Panc1 (cell line): ENCODE measurements at regions not wholly inside any gene's neighbourhood (a gene's known extent, or its start where the extent isn't known, plus 50 kb on each side); places are given as distances from the start of the nearest gene placed in this dataset.

ENCODE experiments used
- ATAC-seq: fragments of 200-7000 bp; cut with Tn5 transposase; 2 replicates; pipeline ENCODE4 v1.9.1; 2020; ENCODE audit warnings: mild to moderate bottlenecking, moderate library complexity
- BruUV-seq: library from RNA; stranded (reverse); fragments of 400-500 nt; replicated peaks from 2 replicates; lab custom pipeline; 2021; lab: Mats Ljungman, UMichigan
- CTCF ChIA-PET: fragments of 300-600 bp; sonication (Branson Sonifier 250); formaldehyde crosslinking; loops from one replicate; lab custom pipeline; 2022; ENCODE audit warnings: antibody characterized with exemption; lab: Charles Lee
- POLR2A ChIA-PET: fragments of 300-600 bp; sonication (Branson Sonifier 250); formaldehyde crosslinking; loops from one replicate; lab custom pipeline; 2022; ENCODE audit warnings: antibody characterized with exemption; lab: Charles Lee
- DNase-seq: peaks from one replicate; pipeline ENCODE4 v3.0.0-alpha.2; 2010; ENCODE audit warnings: low read depth, low spot score
- H3K27ac ChIP-seq: 2 replicates; pipeline ENCODE4 v1.5.1; 2011; ENCODE audit warnings: mild to moderate bottlenecking, low read length, inconsistent platforms
- H3K27me3 ChIP-seq: fragments of 200-500 bp; sonication (Bioruptor generic); 2 replicates; pipeline ENCODE4 v1.6.0; 2014; ENCODE audit warnings: low read length, inconsistent platforms; ENCODE audit not compliant: control insufficient read depth, insufficient read depth
- H3K36me3 ChIP-seq: fragments of 200-500 bp; sonication (Bioruptor generic); 2 replicates; pipeline ENCODE4 v1.5.1; 2014; ENCODE audit warnings: inconsistent platforms, mild to moderate bottlenecking, low read length, moderate library complexity; ENCODE audit not compliant: control insufficient read depth, insufficient read depth
- H3K4me1 ChIP-seq: 2 replicates; pipeline ENCODE4 v1.5.1; 2011; ENCODE audit warnings: inconsistent platforms, mild to moderate bottlenecking, low read length, moderate library complexity; ENCODE audit not compliant: control insufficient read depth, insufficient read depth
- H3K4me3 ChIP-seq, 2 experiments: 2 replicates each; pipeline ENCODE4 v1.5.1; 2011 to 2012; ENCODE audit warnings: low read depth in 2 of 2, low read length in 2 of 2, mild to moderate bottlenecking in 2 of 2, inconsistent platforms in 1 of 2, moderate library complexity in 1 of 2
- H3K9me3 ChIP-seq: fragments of 200-500 bp; sonication (Bioruptor generic); 2 replicates; pipeline ENCODE4 v1.5.1; 2014; ENCODE audit warnings: low read depth, mild to moderate bottlenecking, inconsistent platforms, low read length, moderate library complexity; ENCODE audit not compliant: control insufficient read depth, insufficient read depth
- POLR2AphosphoS5 ChIP-seq: IDR thresholded peaks from 2 replicates; pipeline ENCODE4 v1.6.1; 2012; ENCODE audit warnings: mild to moderate bottlenecking, low read depth, low read length, moderate library complexity
- SIN3A ChIP-seq: IDR thresholded peaks from 2 replicates; pipeline ENCODE4 v1.6.1; 2012; ENCODE audit warnings: low read depth, mild to moderate bottlenecking, low read length, moderate library complexity, borderline replicate concordance; ENCODE audit not compliant: insufficient read depth
- TCF7L2 ChIP-seq: IDR thresholded peaks from 2 replicates; pipeline ENCODE4 v1.6.1; 2011; ENCODE audit warnings: mild to moderate bottlenecking, low read depth, low read length, inconsistent platforms
- in situ Hi-C: cut with HindIII; loops from 2 replicates; pipeline ENCODE4 v1.10.0; 2016; ENCODE audit warnings: low sequenced_read_pairs, low pct_unique_long_range_greater_than_20kb
- intact Hi-C: fragments of 100-400 bp; cut with micrococcal nuclease; formaldehyde crosslinking; loops from one replicate; pipeline ENCODE4 v1.10.0; 2022; ENCODE audit not compliant: unreplicated experiment
- TF ChIP-seq, protein P1 (sequence below), 2 experiments: IDR thresholded peaks; 2 replicates each; pipeline ENCODE4 v1.6.1; 2011 to 2012; ENCODE audit warnings: low read depth in 2 of 2, control low read depth in 1 of 2, low read length in 1 of 2, mild to moderate bottlenecking in 1 of 2, moderate library complexity in 1 of 2; ENCODE audit not compliant: insufficient read depth in 1 of 2
- TF ChIP-seq, protein P2 (sequence below): fragments of 450-650 bp; IDR thresholded peaks from 2 replicates; pipeline ENCODE4 v1.5.1; 2017; ENCODE audit warnings: mild to moderate bottlenecking

DNA sequence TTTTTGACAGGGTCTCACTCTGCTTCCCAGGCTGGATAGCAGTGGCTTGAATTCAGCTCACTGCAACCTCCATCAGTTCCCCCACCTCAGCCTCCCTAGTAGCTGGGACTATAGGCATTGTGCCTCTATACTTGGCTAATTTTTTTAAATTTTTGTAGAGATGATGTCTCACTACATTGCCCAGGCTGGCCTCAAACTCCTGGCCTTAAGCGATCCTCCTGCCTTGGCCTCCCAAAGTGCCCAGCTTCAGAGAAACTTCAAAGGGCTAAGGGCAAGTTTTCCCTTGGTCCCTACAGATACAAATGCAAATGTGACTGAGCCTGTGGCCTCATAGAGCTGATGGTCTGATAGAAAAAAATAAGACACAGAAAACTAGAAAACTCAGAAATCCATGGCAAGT is 52.9 kb upstream of the PRRC2C start:
- BruUV-seq, result no TSS peak
- Histone ChIP-seq H3K27ac (no peak overlapping the region), H3K9me3 (no peaks in the 10 kb centered on the region), H3K4me1 (no peaks in the 10 kb centered on the region), H3K36me3 (no peaks in the 10 kb centered on the region), H3K27me3 (no peaks in the 10 kb centered on the region), H3K4me3 (no peak overlapping the region)
- ChIA-PET CTCF (no interaction called here), POLR2A (no interaction called here)
- ATAC-seq (no peak), DNase-seq (no peak)
- TF ChIP-seq SIN3A, result no peak
- no peak for TF ChIP-seq POLR2AphosphoS5
- TF ChIP-seq, protein P1, sequence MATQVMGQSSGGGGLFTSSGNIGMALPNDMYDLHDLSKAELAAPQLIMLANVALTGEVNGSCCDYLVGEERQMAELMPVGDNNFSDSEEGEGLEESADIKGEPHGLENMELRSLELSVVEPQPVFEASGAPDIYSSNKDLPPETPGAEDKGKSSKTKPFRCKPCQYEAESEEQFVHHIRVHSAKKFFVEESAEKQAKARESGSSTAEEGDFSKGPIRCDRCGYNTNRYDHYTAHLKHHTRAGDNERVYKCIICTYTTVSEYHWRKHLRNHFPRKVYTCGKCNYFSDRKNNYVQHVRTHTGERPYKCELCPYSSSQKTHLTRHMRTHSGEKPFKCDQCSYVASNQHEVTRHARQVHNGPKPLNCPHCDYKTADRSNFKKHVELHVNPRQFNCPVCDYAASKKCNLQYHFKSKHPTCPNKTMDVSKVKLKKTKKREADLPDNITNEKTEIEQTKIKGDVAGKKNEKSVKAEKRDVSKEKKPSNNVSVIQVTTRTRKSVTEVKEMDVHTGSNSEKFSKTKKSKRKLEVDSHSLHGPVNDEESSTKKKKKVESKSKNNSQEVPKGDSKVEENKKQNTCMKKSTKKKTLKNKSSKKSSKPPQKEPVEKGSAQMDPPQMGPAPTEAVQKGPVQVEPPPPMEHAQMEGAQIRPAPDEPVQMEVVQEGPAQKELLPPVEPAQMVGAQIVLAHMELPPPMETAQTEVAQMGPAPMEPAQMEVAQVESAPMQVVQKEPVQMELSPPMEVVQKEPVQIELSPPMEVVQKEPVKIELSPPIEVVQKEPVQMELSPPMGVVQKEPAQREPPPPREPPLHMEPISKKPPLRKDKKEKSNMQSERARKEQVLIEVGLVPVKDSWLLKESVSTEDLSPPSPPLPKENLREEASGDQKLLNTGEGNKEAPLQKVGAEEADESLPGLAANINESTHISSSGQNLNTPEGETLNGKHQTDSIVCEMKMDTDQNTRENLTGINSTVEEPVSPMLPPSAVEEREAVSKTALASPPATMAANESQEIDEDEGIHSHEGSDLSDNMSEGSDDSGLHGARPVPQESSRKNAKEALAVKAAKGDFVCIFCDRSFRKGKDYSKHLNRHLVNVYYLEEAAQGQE (IDR thresholded peaks at IDR 0.05; ENCODE audit: insufficient read depth in 1 of 2, low read depth in 2 of 2, low read length in 1 of 2), result no peak
- TF ChIP-seq, protein P2, sequence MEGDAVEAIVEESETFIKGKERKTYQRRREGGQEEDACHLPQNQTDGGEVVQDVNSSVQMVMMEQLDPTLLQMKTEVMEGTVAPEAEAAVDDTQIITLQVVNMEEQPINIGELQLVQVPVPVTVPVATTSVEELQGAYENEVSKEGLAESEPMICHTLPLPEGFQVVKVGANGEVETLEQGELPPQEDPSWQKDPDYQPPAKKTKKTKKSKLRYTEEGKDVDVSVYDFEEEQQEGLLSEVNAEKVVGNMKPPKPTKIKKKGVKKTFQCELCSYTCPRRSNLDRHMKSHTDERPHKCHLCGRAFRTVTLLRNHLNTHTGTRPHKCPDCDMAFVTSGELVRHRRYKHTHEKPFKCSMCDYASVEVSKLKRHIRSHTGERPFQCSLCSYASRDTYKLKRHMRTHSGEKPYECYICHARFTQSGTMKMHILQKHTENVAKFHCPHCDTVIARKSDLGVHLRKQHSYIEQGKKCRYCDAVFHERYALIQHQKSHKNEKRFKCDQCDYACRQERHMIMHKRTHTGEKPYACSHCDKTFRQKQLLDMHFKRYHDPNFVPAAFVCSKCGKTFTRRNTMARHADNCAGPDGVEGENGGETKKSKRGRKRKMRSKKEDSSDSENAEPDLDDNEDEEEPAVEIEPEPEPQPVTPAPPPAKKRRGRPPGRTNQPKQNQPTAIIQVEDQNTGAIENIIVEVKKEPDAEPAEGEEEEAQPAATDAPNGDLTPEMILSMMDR, result no peak
- no peak for TF ChIP-seq TCF7L2
- intact Hi-C loops, result no loop called here
- in situ Hi-C loops, result no loop called here

DNA sequence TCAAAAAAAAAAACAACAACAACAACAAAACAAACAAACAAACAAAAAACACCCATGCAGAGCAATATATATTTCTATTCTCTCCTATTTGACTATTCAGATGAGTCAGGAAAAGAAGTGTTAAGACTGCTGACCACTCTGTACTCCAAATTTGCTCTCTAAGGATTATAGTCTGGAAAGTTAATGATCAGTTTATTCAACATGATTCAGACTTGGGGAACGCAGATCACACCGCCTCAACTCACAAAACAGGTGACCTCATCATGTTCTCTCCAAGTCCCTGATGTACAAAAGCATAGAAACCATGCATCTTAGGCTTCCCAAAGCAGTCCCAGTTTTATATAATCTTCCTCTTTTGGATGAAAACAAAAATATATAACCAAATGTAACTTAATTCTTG is 51.9 kb upstream of the PRRC2C start:
- DNase-seq, result no peak
- Histone ChIP-seq H3K4me1 (no peaks in the 10 kb centered on the region), H3K27ac (no peak overlapping the region), H3K36me3 (no peaks in the 10 kb centered on the region), H3K4me3 (no peak overlapping the region), H3K27me3 (no peaks in the 10 kb centered on the region), H3K9me3 (no peaks in the 10 kb centered on the region)
- BruUV-seq, result no TSS peak
- no peak for TF ChIP-seq SIN3A
- TF ChIP-seq, protein P2, result no peak
- no peak for TF ChIP-seq TCF7L2
- TF ChIP-seq, protein P1 (IDR thresholded peaks at IDR 0.05; ENCODE audit: insufficient read depth in 1 of 2, low read depth in 2 of 2, low read length in 1 of 2), result no peak
- TF ChIP-seq POLR2AphosphoS5, result no peak
- no peak for ATAC-seq
- ChIA-PET POLR2A (no interaction called here), CTCF (no interaction called here)
- in situ Hi-C loops (no loop called here), intact Hi-C loops (no loop called here)
